GM23338 (cell line): ENCODE measurements at regions not wholly inside any gene's neighbourhood (a gene's known extent, or its start where the extent isn't known, plus 50 kb on each side); places are given as distances from the start of the nearest gene placed in this dataset.

ENCODE experiments used
- ATAC-seq: fragments of 200-7000 bp; cut with Tn5 transposase; 3 replicates; pipeline ENCODE4 v1.9.1; 2020
- DNase-seq: peaks from one replicate; pipeline ENCODE4 v3.0.0-alpha.2; 2015; ENCODE audit warnings: low spot score
- H2AFZ ChIP-seq: fragments of 200-600 bp; sonication (generic); 2 replicates; pipeline ENCODE4 v1.8.0; 2016; ENCODE audit warnings: antibody characterized with exemption, mild to moderate bottlenecking, moderate library complexity
- H3F3A ChIP-seq: fragments of 200-600 bp; sonication (generic); replicated peaks from 2 replicates; pipeline ENCODE4 v1.8.0; 2017; ENCODE audit warnings: antibody characterized with exemption, mixed run types, low read depth
- H3K27ac ChIP-seq: fragments of 200-600 bp; sonication (generic); 2 replicates; pipeline ENCODE4 v1.6.1; 2016; ENCODE audit warnings: low read depth
- H3K27me3 ChIP-seq: fragments of 200-600 bp; sonication (generic); 2 replicates; pipeline ENCODE4 v1.8.0; 2016; ENCODE audit warnings: mild to moderate bottlenecking, mixed run types, moderate library complexity; ENCODE audit not compliant: insufficient read depth
- H3K36me3 ChIP-seq: fragments of 200-600 bp; sonication (generic); 2 replicates; pipeline ENCODE4 v1.8.0; 2016; ENCODE audit warnings: mild to moderate bottlenecking; ENCODE audit not compliant: insufficient read depth
- H3K4me1 ChIP-seq: fragments of 200-600 bp; sonication (generic); 2 replicates; pipeline ENCODE4 v1.8.0; 2016; ENCODE audit warnings: mild to moderate bottlenecking, moderate library complexity; ENCODE audit not compliant: insufficient read depth
- H3K4me2 ChIP-seq: fragments of 200-600 bp; sonication (generic); 2 replicates; pipeline ENCODE4 v1.7.1; 2017; ENCODE audit warnings: mixed run types
- H3K4me3 ChIP-seq: fragments of 200-600 bp; sonication (generic); 2 replicates; pipeline ENCODE4 v1.6.1; 2016; ENCODE audit warnings: mixed run types
- H3K79me2 ChIP-seq: fragments of 200-600 bp; sonication (generic); replicated peaks from 2 replicates; pipeline ENCODE4 v1.8.0; 2017; ENCODE audit warnings: mild to moderate bottlenecking; ENCODE audit not compliant: insufficient read depth
- H3K9me2 ChIP-seq: fragments of 200-600 bp; sonication (generic); 2 replicates; pipeline ENCODE4 v1.8.0; 2017; ENCODE audit not compliant: insufficient read depth
- H4K20me1 ChIP-seq: fragments of 200-600 bp; sonication (generic); replicated peaks from 2 replicates; pipeline ENCODE4 v1.8.0; 2017; ENCODE audit warnings: mild to moderate bottlenecking; ENCODE audit not compliant: insufficient read depth
- H3K27ac Mint-ChIP-seq: 2 replicates; pipeline ENCODE4 v1.8.0; 2020; ENCODE audit warnings: inconsistent platforms, mild to moderate bottlenecking, moderate library complexity, mixed read lengths
- H3K27me3 Mint-ChIP-seq: 3 replicates; pipeline ENCODE4 v1.8.0; 2022; ENCODE audit warnings: low read depth, mild to moderate bottlenecking, moderate library complexity, mixed read lengths, inconsistent platforms; ENCODE audit not compliant: insufficient read depth, poor library complexity
- H3K36me3 Mint-ChIP-seq: 3 replicates; pipeline ENCODE4 v1.8.0; 2021; ENCODE audit warnings: low read depth, mild to moderate bottlenecking, inconsistent platforms, moderate library complexity, mixed read lengths
- H3K4me1 Mint-ChIP-seq: 3 replicates; pipeline ENCODE4 v1.8.0; 2020; ENCODE audit warnings: mild to moderate bottlenecking, inconsistent platforms, mixed read lengths
- H3K4me3 Mint-ChIP-seq: 3 replicates; pipeline ENCODE4 v1.8.0; 2021; ENCODE audit warnings: moderate library complexity, mild to moderate bottlenecking, inconsistent platforms, mixed read lengths
- H3K9me3 Mint-ChIP-seq: 3 replicates; pipeline ENCODE4 v1.8.0; 2020; ENCODE audit warnings: moderate library complexity, mild to moderate bottlenecking, inconsistent platforms, mixed read lengths
- EZH2 ChIP-seq: fragments of 200-600 bp; sonication (generic); IDR thresholded peaks from one replicate; pipeline ENCODE4 v1.8.0; 2017; ENCODE audit warnings: antibody characterized with exemption, mild to moderate bottlenecking, low read depth; ENCODE audit not compliant: unreplicated experiment
- EZH2phosphoT487 ChIP-seq: fragments of 200-600 bp; sonication (generic); IDR thresholded peaks from one replicate; pipeline ENCODE4 v1.8.1; 2018; ENCODE audit warnings: antibody characterized with exemption; ENCODE audit not compliant: unreplicated experiment
- NANOG ChIP-seq: IDR thresholded peaks from 2 replicates; pipeline ENCODE4 v1.6.1; 2016; ENCODE audit warnings: antibody characterized with exemption, borderline replicate concordance
- STAT1 ChIP-seq: IDR thresholded peaks from one replicate; pipeline ENCODE4 v1.6.1; 2016; ENCODE audit warnings: antibody characterized with exemption; ENCODE audit not compliant: unreplicated experiment
- ZNF114 ChIP-seq: fragments of 250-450 bp; sonication (Bioruptor Pico); IDR thresholded peaks from 2 replicates; pipeline ENCODE4 v1.5.0; 2020; ENCODE audit warnings: mild to moderate bottlenecking, moderate library complexity
- ZNF331 ChIP-seq: fragments of 250-450 bp; sonication (Bioruptor Pico); IDR thresholded peaks from 2 replicates; pipeline ENCODE4 v1.5.0; 2020; ENCODE audit warnings: low read depth, mild to moderate bottlenecking, moderate library complexity
- TF ChIP-seq, protein P1 (sequence below): fragments of 250-450 bp; sonication (Bioruptor Pico); IDR thresholded peaks from 2 replicates; pipeline ENCODE4 v1.5.0; 2020; ENCODE audit warnings: mild to moderate bottlenecking, moderate library complexity
- TF ChIP-seq, protein P2 (sequence below), 2 experiments: fragments of 200-600 bp in 1 of 2; sonication (generic) in 1 of 2; conservative IDR thresholded peaks; 2 replicates each; pipeline versions ENCODE4 v1.5.1 to v1.6.1; 2016 to 2017; ENCODE audit warnings: antibody characterized with exemption in 2 of 2, low read depth in 2 of 2, mild to moderate bottlenecking in 2 of 2, moderate library complexity in 1 of 2

DNA sequence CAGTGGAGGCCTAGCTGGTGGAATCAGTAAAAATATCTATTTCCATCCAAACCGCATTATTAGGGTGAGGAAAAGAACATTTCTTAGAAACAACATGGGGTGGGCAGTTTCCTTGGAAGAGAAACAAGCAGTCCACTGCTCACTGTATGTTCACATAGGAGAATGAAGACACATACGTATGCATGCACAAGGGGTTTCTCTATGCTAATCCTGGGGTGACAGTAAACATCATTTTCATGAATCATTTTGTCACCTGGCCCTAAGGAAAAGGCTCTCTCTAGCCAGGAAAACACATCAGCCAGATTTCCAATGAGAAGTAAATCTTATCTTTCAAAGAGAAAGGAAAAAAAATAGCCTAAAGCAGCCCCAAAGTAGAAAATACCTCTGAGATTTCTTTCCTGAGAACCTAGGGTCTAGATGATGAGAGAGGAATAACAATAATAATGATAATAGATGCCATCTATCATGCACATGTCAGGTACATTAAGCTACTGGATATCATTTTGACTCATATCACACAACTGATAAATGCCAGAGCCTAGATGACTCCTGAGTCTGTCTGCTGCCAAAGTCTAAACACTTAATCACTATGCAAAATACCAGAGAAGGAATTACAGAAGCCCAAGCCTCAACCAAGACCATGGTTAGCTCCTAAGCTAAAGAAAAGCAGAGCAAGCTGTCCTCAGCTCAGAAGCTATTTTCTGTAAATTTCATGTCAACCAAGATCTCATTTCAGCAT lies 520.5 kb upstream of the TMPO start:
- H3K9me3 Mint-ChIP-seq: peaks cover 7% of the 10 kb centered on the region
- no peaks in the 10 kb centered on the region for H3K4me1 ChIP-seq
- H4K20me1 ChIP-seq: no peaks in the 10 kb centered on the region
- no peak overlapping the region for H3K4me2 ChIP-seq
- H3K27ac ChIP-seq: no peak overlapping the region
- H3K79me2 ChIP-seq: no peaks in the 10 kb centered on the region
- TF ChIP-seq, protein P1, sequence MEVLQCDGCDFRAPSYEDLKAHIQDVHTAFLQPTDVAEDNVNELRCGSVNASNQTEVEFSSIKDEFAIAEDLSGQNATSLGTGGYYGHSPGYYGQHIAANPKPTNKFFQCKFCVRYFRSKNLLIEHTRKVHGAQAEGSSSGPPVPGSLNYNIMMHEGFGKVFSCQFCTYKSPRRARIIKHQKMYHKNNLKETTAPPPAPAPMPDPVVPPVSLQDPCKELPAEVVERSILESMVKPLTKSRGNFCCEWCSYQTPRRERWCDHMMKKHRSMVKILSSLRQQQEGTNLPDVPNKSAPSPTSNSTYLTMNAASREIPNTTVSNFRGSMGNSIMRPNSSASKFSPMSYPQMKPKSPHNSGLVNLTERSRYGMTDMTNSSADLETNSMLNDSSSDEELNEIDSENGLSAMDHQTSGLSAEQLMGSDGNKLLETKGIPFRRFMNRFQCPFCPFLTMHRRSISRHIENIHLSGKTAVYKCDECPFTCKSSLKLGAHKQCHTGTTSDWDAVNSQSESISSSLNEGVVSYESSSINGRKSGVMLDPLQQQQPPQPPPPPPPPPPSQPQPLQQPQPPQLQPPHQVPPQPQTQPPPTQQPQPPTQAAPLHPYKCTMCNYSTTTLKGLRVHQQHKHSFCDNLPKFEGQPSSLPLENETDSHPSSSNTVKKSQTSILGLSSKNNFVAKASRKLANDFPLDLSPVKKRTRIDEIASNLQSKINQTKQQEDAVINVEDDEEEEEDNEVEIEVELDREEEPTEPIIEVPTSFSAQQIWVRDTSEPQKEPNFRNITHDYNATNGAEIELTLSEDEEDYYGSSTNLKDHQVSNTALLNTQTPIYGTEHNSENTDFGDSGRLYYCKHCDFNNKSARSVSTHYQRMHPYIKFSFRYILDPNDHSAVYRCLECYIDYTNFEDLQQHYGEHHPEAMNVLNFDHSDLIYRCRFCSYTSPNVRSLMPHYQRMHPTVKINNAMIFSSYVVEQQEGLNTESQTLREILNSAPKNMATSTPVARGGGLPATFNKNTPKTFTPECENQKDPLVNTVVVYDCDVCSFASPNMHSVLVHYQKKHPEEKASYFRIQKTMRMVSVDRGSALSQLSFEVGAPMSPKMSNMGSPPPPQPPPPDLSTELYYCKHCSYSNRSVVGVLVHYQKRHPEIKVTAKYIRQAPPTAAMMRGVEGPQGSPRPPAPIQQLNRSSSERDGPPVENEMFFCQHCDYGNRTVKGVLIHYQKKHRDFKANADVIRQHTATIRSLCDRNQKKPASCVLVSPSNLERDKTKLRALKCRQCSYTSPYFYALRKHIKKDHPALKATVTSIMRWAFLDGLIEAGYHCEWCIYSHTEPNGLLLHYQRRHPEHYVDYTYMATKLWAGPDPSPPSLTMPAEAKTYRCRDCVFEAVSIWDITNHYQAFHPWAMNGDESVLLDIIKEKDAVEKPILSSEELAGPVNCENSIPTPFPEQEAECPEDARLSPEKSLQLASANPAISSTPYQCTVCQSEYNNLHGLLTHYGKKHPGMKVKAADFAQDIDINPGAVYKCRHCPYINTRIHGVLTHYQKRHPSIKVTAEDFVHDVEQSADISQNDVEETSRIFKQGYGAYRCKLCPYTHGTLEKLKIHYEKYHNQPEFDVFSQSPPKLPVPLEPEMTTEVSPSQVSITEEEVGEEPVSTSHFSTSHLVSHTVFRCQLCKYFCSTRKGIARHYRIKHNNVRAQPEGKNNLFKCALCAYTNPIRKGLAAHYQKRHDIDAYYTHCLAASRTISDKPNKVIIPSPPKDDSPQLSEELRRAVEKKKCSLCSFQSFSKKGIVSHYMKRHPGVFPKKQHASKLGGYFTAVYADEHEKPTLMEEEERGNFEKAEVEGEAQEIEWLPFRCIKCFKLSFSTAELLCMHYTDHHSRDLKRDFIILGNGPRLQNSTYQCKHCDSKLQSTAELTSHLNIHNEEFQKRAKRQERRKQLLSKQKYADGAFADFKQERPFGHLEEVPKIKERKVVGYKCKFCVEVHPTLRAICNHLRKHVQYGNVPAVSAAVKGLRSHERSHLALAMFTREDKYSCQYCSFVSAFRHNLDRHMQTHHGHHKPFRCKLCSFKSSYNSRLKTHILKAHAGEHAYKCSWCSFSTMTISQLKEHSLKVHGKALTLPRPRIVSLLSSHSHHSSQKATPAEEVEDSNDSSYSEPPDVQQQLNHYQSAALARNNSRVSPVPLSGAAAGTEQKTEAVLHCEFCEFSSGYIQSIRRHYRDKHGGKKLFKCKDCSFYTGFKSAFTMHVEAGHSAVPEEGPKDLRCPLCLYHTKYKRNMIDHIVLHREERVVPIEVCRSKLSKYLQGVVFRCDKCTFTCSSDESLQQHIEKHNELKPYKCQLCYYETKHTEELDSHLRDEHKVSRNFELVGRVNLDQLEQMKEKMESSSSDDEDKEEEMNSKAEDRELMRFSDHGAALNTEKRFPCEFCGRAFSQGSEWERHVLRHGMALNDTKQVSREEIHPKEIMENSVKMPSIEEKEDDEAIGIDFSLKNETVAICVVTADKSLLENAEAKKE: no peak
- no peak for TF ChIP-seq EZH2phosphoT487
- no peaks in the 10 kb centered on the region for H3K27me3 Mint-ChIP-seq
- H3K4me1 Mint-ChIP-seq: no peaks in the 10 kb centered on the region
- H3K36me3 Mint-ChIP-seq: peaks cover 7% of the 10 kb centered on the region; the same call in 1 of the 3 replicates
- no peaks in the 10 kb centered on the region for H3F3A ChIP-seq
- H3K27me3 ChIP-seq: no peaks in the 10 kb centered on the region
- no peak overlapping the region for H3K27ac Mint-ChIP-seq
- no peak overlapping the region for H3K4me3 Mint-ChIP-seq
- H3K36me3 ChIP-seq: no peaks in the 10 kb centered on the region
- no peak overlapping the region for H2AFZ ChIP-seq
- DNase-seq (no peak), ATAC-seq (no peak)
- H3K4me3 ChIP-seq: no peak overlapping the region
- H3K9me2 ChIP-seq: peaks cover 18% of the 10 kb centered on the region

DNA sequence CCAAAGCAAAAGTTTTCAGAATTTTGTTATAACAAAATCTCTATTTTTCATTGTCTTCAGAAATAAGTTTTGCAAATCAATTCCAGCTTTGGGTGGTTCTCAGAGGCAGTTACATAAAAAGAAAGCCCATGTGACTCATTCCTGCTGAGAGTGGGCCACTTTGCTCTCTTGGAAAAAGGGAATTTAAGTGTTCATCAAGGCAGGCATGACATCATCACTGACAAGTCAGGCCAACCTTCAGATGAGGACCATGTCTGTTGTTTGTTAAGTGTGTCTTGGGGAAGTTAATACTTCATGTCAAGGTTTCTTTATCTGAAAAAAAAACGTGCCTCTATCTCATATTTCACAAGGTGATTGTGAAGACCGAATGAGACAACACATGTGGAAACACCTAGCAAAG lies 519.8 kb upstream of the TMPO start:
- H3K27me3 ChIP-seq: no peaks in the 10 kb centered on the region
- H3K9me2 ChIP-seq: peaks cover 18% of the 10 kb centered on the region
- H3K27me3 Mint-ChIP-seq: no peaks in the 10 kb centered on the region
- H3K27ac ChIP-seq: no peak overlapping the region
- H2AFZ ChIP-seq: no peak overlapping the region; the same call in 1 of the 2 replicates
- H3K9me3 Mint-ChIP-seq: peaks cover 7% of the 10 kb centered on the region
- no peaks in the 10 kb centered on the region for H3K4me1 ChIP-seq
- H3K4me2 ChIP-seq: no peak overlapping the region
- no peaks in the 10 kb centered on the region for H3K79me2 ChIP-seq
- H4K20me1 ChIP-seq: no peaks in the 10 kb centered on the region
- peaks cover 7% of the 10 kb centered on the region; the same call in 1 of the 3 replicates for H3K36me3 Mint-ChIP-seq
- no peaks in the 10 kb centered on the region for H3K4me1 Mint-ChIP-seq
- DNase-seq: no peak
- no peaks in the 10 kb centered on the region for H3K36me3 ChIP-seq
- no peak overlapping the region for H3K4me3 ChIP-seq
- H3K4me3 Mint-ChIP-seq: no peak overlapping the region
- no peak for ATAC-seq
- no peak overlapping the region for H3K27ac Mint-ChIP-seq
- no peaks in the 10 kb centered on the region for H3F3A ChIP-seq
- no peak for TF ChIP-seq EZH2
- TF ChIP-seq STAT1: no peak
- no peak for TF ChIP-seq NANOG
- TF ChIP-seq, protein P2, sequence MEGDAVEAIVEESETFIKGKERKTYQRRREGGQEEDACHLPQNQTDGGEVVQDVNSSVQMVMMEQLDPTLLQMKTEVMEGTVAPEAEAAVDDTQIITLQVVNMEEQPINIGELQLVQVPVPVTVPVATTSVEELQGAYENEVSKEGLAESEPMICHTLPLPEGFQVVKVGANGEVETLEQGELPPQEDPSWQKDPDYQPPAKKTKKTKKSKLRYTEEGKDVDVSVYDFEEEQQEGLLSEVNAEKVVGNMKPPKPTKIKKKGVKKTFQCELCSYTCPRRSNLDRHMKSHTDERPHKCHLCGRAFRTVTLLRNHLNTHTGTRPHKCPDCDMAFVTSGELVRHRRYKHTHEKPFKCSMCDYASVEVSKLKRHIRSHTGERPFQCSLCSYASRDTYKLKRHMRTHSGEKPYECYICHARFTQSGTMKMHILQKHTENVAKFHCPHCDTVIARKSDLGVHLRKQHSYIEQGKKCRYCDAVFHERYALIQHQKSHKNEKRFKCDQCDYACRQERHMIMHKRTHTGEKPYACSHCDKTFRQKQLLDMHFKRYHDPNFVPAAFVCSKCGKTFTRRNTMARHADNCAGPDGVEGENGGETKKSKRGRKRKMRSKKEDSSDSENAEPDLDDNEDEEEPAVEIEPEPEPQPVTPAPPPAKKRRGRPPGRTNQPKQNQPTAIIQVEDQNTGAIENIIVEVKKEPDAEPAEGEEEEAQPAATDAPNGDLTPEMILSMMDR (conservative IDR thresholded peaks at IDR 0.05; ENCODE audit: low read depth in 2 of 2): no peak
- no peak for TF ChIP-seq ZNF114 (CRISPR knock-in tag)
- TF ChIP-seq EZH2phosphoT487: no peak
- TF ChIP-seq ZNF331 (CRISPR knock-in tag): no peak
